IMR-90 (cell line): ENCODE measurements at regions not wholly inside any gene's neighbourhood (a gene's known extent, or its start where the extent isn't known, plus 50 kb on each side); places are given as distances from the start of the nearest gene placed in this dataset.

ENCODE experiments used
- ATAC-seq: fragments of 200-7000 bp; cut with Tn5 transposase; 2 replicates; pipeline ENCODE4 v1.9.1; 2020; ENCODE audit warnings: low read depth, mild to moderate bottlenecking, moderate library complexity
- BruUV-seq: library from RNA; stranded (reverse); fragments of 400-500 nt; replicated peaks from 2 replicates; lab custom pipeline; 2021; lab: Mats Ljungman, UMichigan
- CTCF ChIA-PET: fragments of 300-600 bp; formaldehyde crosslinking; extraction: SDS; loops from one replicate; lab custom pipeline; 2021; ENCODE audit warnings: antibody characterized with exemption; lab: Yijun Ruan, JAX
- POLR2A ChIA-PET: fragments of 300-600 bp; sonication (Branson Sonifier 250); formaldehyde crosslinking; loops from one replicate; lab custom pipeline; 2022; ENCODE audit warnings: antibody characterized with exemption; ENCODE audit not compliant: unreplicated experiment; lab: Charles Lee
- DNase-seq: peaks from one replicate; pipeline ENCODE4 v3.0.0; 2013
- H2AFZ ChIP-seq: replicated peaks from 2 replicates; pipeline ENCODE3; 2013; ENCODE audit warnings: low read length, mild to moderate bottlenecking; ENCODE audit not compliant: poor library complexity
- H2AK5ac ChIP-seq: 2 replicates; pipeline ENCODE4 v1.6.1; 2013; ENCODE audit warnings: low read depth, low read length, inconsistent platforms
- H2AK9ac ChIP-seq: replicated peaks from 2 replicates; pipeline ENCODE3; 2013; ENCODE audit warnings: mild to moderate bottlenecking, low read depth, low read length, moderate library complexity; ENCODE audit not compliant: poor library complexity
- H2BK120ac ChIP-seq: 2 replicates; pipeline ENCODE4 v1.6.1; 2013; ENCODE audit warnings: low read depth, low read length, inconsistent platforms
- H2BK15ac ChIP-seq: 3 replicates; pipeline ENCODE4 v1.6.1; 2013; ENCODE audit warnings: low read depth, low read length, inconsistent platforms
- H2BK20ac ChIP-seq: 2 replicates; pipeline ENCODE4 v1.6.1; 2013; ENCODE audit warnings: low read depth, mild to moderate bottlenecking, inconsistent platforms, low read length, moderate library complexity
- H2BK5ac ChIP-seq: 2 replicates; pipeline ENCODE4 v1.6.1; 2013; ENCODE audit warnings: mild to moderate bottlenecking, low read depth, low read length, inconsistent platforms; ENCODE audit not compliant: poor library complexity, severe bottlenecking
- H3K14ac ChIP-seq: replicated peaks from 2 replicates; pipeline ENCODE4 v1.6.1; 2013; ENCODE audit warnings: low read depth, low read length, inconsistent platforms
- H3K18ac ChIP-seq: 2 replicates; pipeline ENCODE4 v1.6.1; 2013; ENCODE audit warnings: low read depth, low read length, control low read depth
- H3K23ac ChIP-seq: 2 replicates; pipeline ENCODE4 v1.6.1; 2013; ENCODE audit warnings: low read depth, low read length, inconsistent platforms
- H3K27ac ChIP-seq: 2 replicates; pipeline ENCODE4 v1.5.1; 2013; ENCODE audit warnings: mild to moderate bottlenecking, control low read depth, low read length; ENCODE audit not compliant: insufficient read depth
- H3K27me3 ChIP-seq: 2 replicates; pipeline ENCODE4 v1.6.1; 2013; ENCODE audit warnings: low read length; ENCODE audit not compliant: control insufficient read depth, insufficient read depth
- H3K36me3 ChIP-seq: 2 replicates; pipeline ENCODE4 v1.6.1; 2013; ENCODE audit warnings: low read length, mixed read lengths; ENCODE audit not compliant: control insufficient read depth, insufficient read depth
- H3K4ac ChIP-seq: 2 replicates; pipeline ENCODE4 v1.6.1; 2013; ENCODE audit warnings: low read depth, low read length, inconsistent platforms
- H3K4me1 ChIP-seq: 2 replicates; pipeline ENCODE4 v1.6.1; 2013; ENCODE audit warnings: low read length, mixed read lengths; ENCODE audit not compliant: control insufficient read depth, insufficient read depth
- H3K4me2 ChIP-seq: 2 replicates; pipeline ENCODE4 v1.6.1; 2013; ENCODE audit warnings: low read depth, mild to moderate bottlenecking, control low read depth, low read length, moderate library complexity
- H3K4me3 ChIP-seq: 2 replicates; pipeline ENCODE4 v1.5.1; 2013; ENCODE audit warnings: low read depth, mild to moderate bottlenecking, control low read depth, low read length, moderate library complexity; ENCODE audit not compliant: insufficient read depth
- H3K56ac ChIP-seq: 2 replicates; pipeline ENCODE4 v1.6.1; 2013; ENCODE audit warnings: low read length, inconsistent platforms; ENCODE audit not compliant: insufficient read depth; ENCODE audit errors: extremely low read depth
- H3K79me1 ChIP-seq, 2 experiments: 2 replicates each; pipeline ENCODE4 v1.6.1; 2013; ENCODE audit warnings: low read length in 2 of 2, inconsistent platforms in 1 of 2, low read depth in 1 of 2
- H3K9ac ChIP-seq: 2 replicates; pipeline ENCODE4 v1.6.1; 2013; ENCODE audit warnings: low read depth, low read length, control low read depth
- H3K9me1 ChIP-seq: 2 replicates; pipeline ENCODE4 v1.6.1; 2013; ENCODE audit warnings: low read length, inconsistent platforms; ENCODE audit not compliant: insufficient read depth
- H3K9me3 ChIP-seq: 2 replicates; pipeline ENCODE4 v1.6.1; 2013; ENCODE audit warnings: low read length; ENCODE audit not compliant: control insufficient read depth, insufficient read depth
- H4K20me1 ChIP-seq: 2 replicates; pipeline ENCODE4 v1.6.1; 2013; ENCODE audit warnings: low read length, inconsistent platforms; ENCODE audit not compliant: insufficient read depth
- H4K5ac ChIP-seq: 2 replicates; pipeline ENCODE4 v1.6.1; 2013; ENCODE audit warnings: mild to moderate bottlenecking, low read depth, low read length, control low read depth
- H4K8ac ChIP-seq, 2 experiments: 2 replicates each; pipeline ENCODE4 v1.6.1; 2013; ENCODE audit warnings: low read depth in 2 of 2, low read length in 2 of 2, control low read depth in 1 of 2, inconsistent platforms in 1 of 2
- H4K91ac ChIP-seq: 2 replicates; pipeline ENCODE4 v1.6.1; 2013; ENCODE audit warnings: low read depth, low read length, inconsistent platforms; ENCODE audit not compliant: insufficient read depth
- BHLHE40 ChIP-seq: fragments of 150-350 bp; IDR thresholded peaks from 2 replicates; pipeline ENCODE4 v1.6.1; 2016; ENCODE audit warnings: mild to moderate bottlenecking, low read depth, low read length
- CEBPB ChIP-seq: IDR thresholded peaks from 2 replicates; pipeline ENCODE4 v1.6.1; 2012; ENCODE audit warnings: low read depth, low read length, improper control_type of control experiment
- FOS ChIP-seq: fragments of 150-350 bp; IDR thresholded peaks from 2 replicates; pipeline ENCODE4 v1.6.1; 2016; ENCODE audit warnings: low read depth, low read length
- MAFK ChIP-seq: IDR thresholded peaks from 2 replicates; pipeline ENCODE4 v1.6.1; 2012; ENCODE audit warnings: low read depth, low read length, improper control_type of control experiment
- MAZ ChIP-seq: IDR thresholded peaks from 2 replicates; pipeline ENCODE4 v1.6.1; 2012; ENCODE audit warnings: low read depth, mild to moderate bottlenecking, low read length, improper control_type of control experiment, moderate library complexity, borderline replicate concordance
- MXI1 ChIP-seq: IDR thresholded peaks from 2 replicates; pipeline ENCODE4 v1.6.1; 2012; ENCODE audit warnings: low read depth, mild to moderate bottlenecking, low read length, moderate library complexity, borderline replicate concordance
- NFE2L2 ChIP-seq: fragments of 150-350 bp; IDR thresholded peaks from 2 replicates; pipeline ENCODE4 v1.6.1; 2016; ENCODE audit warnings: low read depth, mild to moderate bottlenecking, low read length
- POLR2A ChIP-seq: IDR thresholded peaks from 2 replicates; pipeline ENCODE4 v1.6.1; 2012; ENCODE audit warnings: mild to moderate bottlenecking, low read depth, low read length
- RAD21 ChIP-seq: IDR thresholded peaks from 2 replicates; pipeline ENCODE4 v1.6.1; 2012; ENCODE audit warnings: low read length, improper control_type of control experiment
- RCOR1 ChIP-seq: IDR thresholded peaks from 2 replicates; pipeline ENCODE4 v1.6.1; 2012; ENCODE audit warnings: mild to moderate bottlenecking, low read length, improper control_type of control experiment; ENCODE audit not compliant: insufficient replicate concordance
- RFX5 ChIP-seq: IDR thresholded peaks from 2 replicates; pipeline ENCODE4 v1.8.0; 2012; ENCODE audit warnings: low read depth, mild to moderate bottlenecking, low read length, moderate library complexity
- SMC3 ChIP-seq: fragments of 150-350 bp; IDR thresholded peaks from 2 replicates; pipeline ENCODE4 v1.6.1; 2016; ENCODE audit warnings: low read depth, mild to moderate bottlenecking, antibody characterized with exemption, low read length, moderate library complexity
- WGBS, 2 experiments: methylation state at CpG; one replicate each; pipeline versions ENCODE4 v1.1.5 to v1.1.7; 2013; ENCODE audit warnings: missing lambda C conversion rate in 2 of 2; ENCODE audit not compliant: insufficient read length in 1 of 2; ENCODE audit errors: extremely low coverage in 2 of 2; 5-methylcytosine and 5-hydroxymethylcytosine counted together
- dilution Hi-C: fragments of 300-500 bp; cut with HindIII; formaldehyde crosslinking; loops from one replicate; pipeline ENCODE4 v1.14.3; 2018; ENCODE audit warnings: low sequenced_read_pairs; ENCODE audit not compliant: unreplicated experiment
- in situ Hi-C: fragments of 300-500 bp; cut with MboI; formaldehyde crosslinking; loops from 3 replicates; pipeline ENCODE4 v1.14.3; 2019; ENCODE audit warnings: low sequenced_read_pairs, inconsistent platforms, mixed read lengths
- intact Hi-C: fragments of 100-400 bp; cut with micrococcal nuclease; formaldehyde crosslinking; loops from 2 replicates; pipeline ENCODE4 v1.10.0; 2022
- TF ChIP-seq, protein P1 (sequence below): fragments of 150-350 bp; IDR thresholded peaks from 2 replicates; pipeline ENCODE4 v1.6.1; 2017; ENCODE audit warnings: mild to moderate bottlenecking, antibody characterized with exemption, low read length, low read depth
- TF ChIP-seq, protein P2 (sequence below): fragments of 150-350 bp; IDR thresholded peaks from 2 replicates; pipeline ENCODE4 v1.6.1; 2016; ENCODE audit warnings: low read depth, mild to moderate bottlenecking, low read length, moderate library complexity, borderline replicate concordance
- TF ChIP-seq, protein P3 (sequence below): conservative IDR thresholded peaks from 2 replicates; pipeline ENCODE4 v1.5.1; 2012; ENCODE audit warnings: mild to moderate bottlenecking, low read depth, low read length, improper control_type of control experiment

DNA sequence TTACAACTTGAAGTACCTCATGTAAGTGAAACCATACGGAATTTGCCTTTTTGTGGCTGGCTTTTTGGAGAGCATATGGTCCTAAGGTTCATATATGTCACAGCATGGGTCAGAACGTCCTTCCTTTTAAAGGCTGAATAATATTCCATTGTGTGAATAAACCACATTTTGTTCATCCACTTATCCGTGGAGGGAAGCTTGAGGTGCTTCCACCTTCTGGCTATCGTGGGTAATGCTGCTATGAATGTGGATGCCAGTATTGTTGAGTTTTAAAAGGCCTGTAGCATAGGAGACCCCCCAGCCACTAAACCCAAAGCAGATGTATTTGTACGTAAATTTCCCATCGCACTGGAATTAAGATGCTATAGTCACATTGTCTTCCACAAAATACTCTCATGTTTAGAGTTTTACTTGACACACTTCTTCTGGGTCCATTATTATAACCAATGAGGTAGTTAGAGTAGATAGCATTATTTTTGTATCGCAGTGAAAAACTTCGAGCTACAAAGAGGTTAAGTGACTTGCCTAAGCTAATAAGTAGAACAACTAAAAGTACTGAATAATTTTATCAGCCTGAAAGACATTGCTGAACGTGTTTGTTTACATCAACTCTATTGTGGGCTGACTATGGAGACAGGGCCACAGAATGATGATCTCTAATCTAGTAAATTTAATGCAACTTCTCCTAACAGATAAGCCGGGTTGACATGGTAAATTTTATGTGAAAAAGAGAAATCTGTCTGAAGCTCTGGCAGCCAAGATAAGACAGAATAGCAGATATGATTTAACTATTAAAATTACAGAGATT is 183.0 kb upstream of the CTBP2 start:
- in situ Hi-C loops, result loop anchor here (10.0 kb wide), 1 partner anchor 179 kb away; the partner anchor contains the start of gene CTBP2
- H3K14ac ChIP-seq, result no peak overlapping the region
- TF ChIP-seq FOS (no peak), BHLHE40 (no peak), MAZ (no peak), SMC3 (peak; percentile 62), RAD21 (peak; percentile 60), NFE2L2 (no peak), RCOR1 (no peak), RFX5 (no peak), MXI1 (no peak), CEBPB (no peak), POLR2A (no peak), MAFK (no peak)
- TF ChIP-seq, protein P1, sequence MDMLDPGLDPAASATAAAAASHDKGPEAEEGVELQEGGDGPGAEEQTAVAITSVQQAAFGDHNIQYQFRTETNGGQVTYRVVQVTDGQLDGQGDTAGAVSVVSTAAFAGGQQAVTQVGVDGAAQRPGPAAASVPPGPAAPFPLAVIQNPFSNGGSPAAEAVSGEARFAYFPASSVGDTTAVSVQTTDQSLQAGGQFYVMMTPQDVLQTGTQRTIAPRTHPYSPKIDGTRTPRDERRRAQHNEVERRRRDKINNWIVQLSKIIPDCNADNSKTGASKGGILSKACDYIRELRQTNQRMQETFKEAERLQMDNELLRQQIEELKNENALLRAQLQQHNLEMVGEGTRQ, result no peak
- TF ChIP-seq, protein P2, sequence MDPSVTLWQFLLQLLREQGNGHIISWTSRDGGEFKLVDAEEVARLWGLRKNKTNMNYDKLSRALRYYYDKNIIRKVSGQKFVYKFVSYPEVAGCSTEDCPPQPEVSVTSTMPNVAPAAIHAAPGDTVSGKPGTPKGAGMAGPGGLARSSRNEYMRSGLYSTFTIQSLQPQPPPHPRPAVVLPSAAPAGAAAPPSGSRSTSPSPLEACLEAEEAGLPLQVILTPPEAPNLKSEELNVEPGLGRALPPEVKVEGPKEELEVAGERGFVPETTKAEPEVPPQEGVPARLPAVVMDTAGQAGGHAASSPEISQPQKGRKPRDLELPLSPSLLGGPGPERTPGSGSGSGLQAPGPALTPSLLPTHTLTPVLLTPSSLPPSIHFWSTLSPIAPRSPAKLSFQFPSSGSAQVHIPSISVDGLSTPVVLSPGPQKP, result no peak
- TF ChIP-seq, protein P3, sequence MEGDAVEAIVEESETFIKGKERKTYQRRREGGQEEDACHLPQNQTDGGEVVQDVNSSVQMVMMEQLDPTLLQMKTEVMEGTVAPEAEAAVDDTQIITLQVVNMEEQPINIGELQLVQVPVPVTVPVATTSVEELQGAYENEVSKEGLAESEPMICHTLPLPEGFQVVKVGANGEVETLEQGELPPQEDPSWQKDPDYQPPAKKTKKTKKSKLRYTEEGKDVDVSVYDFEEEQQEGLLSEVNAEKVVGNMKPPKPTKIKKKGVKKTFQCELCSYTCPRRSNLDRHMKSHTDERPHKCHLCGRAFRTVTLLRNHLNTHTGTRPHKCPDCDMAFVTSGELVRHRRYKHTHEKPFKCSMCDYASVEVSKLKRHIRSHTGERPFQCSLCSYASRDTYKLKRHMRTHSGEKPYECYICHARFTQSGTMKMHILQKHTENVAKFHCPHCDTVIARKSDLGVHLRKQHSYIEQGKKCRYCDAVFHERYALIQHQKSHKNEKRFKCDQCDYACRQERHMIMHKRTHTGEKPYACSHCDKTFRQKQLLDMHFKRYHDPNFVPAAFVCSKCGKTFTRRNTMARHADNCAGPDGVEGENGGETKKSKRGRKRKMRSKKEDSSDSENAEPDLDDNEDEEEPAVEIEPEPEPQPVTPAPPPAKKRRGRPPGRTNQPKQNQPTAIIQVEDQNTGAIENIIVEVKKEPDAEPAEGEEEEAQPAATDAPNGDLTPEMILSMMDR, result peak; percentile 54

More for the DNA sequence above, 183.0 kb upstream of the CTBP2 start:
- Histone ChIP-seq H2AK5ac (no peak overlapping the region), H3K9ac (no peak overlapping the region), H3K27me3 (peaks cover 2% of the 10 kb centered on the region), H4K20me1 (no peaks in the 10 kb centered on the region), H4K8ac (no peak overlapping the region), H3K4ac (no peak overlapping the region), H2AK9ac (no peak overlapping the region), H2BK5ac (no peak overlapping the region), H2AFZ (no peak overlapping the region), H2BK15ac (no peak overlapping the region), H4K91ac (no peak overlapping the region), H3K4me3 (no peak overlapping the region), H3K27ac (no peak overlapping the region), H4K5ac (no peak overlapping the region), H3K4me2 (no peak overlapping the region), H3K79me1 (no peaks in the 10 kb centered on the region), H3K56ac (no peak overlapping the region), H3K4me1 (peaks cover 3% of the 10 kb centered on the region; the same call in 1 of the 2 replicates), H3K18ac (no peak overlapping the region), H3K9me3 (no peaks in the 10 kb centered on the region), H3K9me1 (no peaks in the 10 kb centered on the region), H3K23ac (no peak overlapping the region), H2BK120ac (no peak overlapping the region), H3K36me3 (no peaks in the 10 kb centered on the region), H2BK20ac (no peak overlapping the region)
- dilution Hi-C loops, result no loop called here
- DNase-seq (peak; percentile 36), ATAC-seq (peak; percentile 79)
- ChIA-PET CTCF (interaction anchor here (0.9 to 1.1 kb wide), 2 partner anchors 112 to 308 kb away, joined by 3 read pairs; no protein-coding TSS in a partner anchor), POLR2A (no interaction called here)
- no CpG with 5 or more reads among the region's 10 CpGs for WGBS, 2 experiments
- no TSS peak for BruUV-seq
- intact Hi-C loops, result loop anchor here (1.0 to 5.0 kb wide), 3 partner anchors 183 to 351 kb away; partner anchors contain the start of gene CTBP2
